CD4-positive, alpha-beta T cell treated with Interleukin-17A for 4 hours (primary cell): ENCODE measurements at regions not wholly inside any gene's neighbourhood (a gene's known extent, or its start where the extent isn't known, plus 50 kb on each side); places are given as distances from the start of the nearest gene placed in this dataset.
"Not testable (repeated sequence)": the region's sequence is repeated elsewhere in the genome, so short reads cannot be mapped to it uniquely, and the experiment has no call there.

Experiments used
- DNase-seq: peaks from one replicate; pipeline ENCODE4 v3.0.0-alpha.2; 2020; ENCODE audit warnings: mixed read lengths

DNA sequence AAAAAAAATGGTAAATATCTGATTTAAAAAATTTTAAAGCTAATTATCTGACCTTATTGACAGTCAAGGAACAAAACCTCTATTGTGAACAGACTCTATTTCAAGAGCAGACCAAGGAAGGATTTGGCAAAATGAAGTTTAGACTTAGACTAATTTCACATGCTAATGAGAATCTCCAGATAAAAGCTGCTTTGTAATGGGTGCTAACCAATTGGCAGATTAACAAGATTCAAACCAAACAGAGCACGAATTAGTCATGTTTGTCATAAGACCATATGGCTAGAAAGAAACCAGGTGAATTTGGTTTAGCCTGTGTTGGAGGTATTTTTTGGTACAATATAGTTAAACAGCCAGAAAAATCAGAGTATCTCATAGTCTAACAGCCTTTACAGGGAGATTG lies 429.1 kb upstream of the NFE2L3 start:
- DNase-seq = no peak

DNA sequence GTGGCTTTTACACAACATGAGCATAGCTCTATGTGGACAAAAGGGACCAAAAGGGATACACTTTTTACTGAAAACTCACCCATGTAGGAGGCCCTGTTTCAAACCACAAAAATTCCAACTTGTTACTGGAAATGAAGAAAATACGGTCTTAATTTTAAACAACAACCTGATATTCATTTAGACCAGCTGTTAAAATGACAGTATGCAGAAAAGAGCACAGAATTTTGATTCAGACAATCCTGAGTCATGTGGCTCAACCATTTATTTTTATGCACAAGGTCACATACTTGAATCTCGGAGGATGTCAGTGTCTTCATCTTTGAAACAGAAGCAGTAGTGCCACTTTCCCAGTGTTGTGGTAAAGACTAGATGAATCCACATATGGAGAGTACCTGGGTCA lies 426.5 kb upstream of the NFE2L3 start:
- DNase-seq = no peak

DNA sequence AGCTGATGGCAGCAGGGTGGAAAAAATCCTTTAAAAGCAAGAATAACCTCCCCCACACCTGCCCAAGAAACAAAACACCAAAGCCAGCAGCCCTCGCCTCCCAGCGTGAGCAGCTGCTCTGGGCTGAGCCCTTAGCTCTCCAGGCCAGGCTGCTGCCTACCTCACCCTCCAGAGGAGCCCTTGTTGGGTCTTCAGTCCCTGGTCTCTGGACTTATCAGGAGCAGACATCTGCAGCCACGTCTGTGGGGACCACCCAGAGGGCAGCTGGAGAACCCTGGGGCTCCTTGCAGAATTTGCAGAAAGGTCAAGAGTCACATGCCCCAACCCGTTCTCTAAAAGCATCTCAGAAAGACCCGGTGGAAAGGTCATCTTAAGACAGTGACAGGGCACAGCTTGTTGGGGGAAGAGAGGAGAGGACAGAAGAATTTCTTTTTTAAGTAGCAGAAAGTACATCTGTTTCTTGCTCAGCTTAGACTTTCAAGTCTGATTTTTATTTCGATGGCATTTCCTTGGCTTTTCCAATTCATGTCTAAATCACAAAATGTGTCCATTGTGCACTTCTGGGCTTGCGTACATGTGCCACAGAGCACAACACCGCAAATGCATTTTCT lies 425.7 kb upstream of the NFE2L3 start:
- DNase-seq = no peak

DNA sequence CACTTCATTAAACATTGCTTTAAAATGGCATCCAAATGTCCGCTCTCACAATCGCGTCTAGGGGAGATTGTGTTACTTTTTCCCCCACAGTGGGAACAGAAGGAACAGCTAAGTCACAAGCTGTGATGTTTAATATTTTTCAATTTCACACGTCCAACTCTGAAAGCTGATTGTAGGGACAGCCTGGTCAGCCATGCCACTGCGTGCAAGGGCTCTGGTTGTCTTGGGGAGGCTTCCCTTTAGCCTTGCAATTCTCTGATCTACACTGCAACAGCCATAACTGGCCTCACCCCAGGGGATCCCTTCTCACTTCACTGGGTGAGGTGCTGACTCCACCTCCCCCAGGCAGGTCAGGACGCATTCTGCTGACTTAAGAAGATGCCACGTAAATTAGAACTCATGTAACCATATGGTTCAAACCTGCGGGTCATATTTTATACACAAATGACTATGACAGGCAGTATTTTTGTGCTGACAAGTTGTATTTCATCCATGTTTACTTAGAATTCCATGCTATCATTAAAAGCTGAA lies 425.2 kb upstream of the NFE2L3 start:
- DNase-seq = no peak

DNA sequence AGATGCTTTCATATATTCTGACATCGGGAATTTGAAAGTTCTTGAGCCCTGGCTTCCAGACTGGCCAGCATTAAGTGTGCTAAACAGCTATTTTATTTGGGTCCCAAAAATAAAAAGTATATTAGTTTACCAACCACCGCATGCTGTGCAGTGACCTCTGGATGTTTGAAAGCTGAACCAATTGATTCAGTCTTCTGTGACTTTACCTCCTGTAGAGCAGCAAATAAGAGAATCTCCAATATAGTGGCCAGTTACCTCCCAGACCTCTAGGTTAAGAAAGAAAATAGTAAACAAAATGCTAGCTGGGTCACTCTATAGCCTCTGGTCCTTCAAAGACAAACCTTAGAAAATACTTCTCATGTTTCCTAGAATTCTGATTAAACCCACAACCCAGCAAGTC lies 424.6 kb upstream of the NFE2L3 start:
- DNase-seq = no peak

DNA sequence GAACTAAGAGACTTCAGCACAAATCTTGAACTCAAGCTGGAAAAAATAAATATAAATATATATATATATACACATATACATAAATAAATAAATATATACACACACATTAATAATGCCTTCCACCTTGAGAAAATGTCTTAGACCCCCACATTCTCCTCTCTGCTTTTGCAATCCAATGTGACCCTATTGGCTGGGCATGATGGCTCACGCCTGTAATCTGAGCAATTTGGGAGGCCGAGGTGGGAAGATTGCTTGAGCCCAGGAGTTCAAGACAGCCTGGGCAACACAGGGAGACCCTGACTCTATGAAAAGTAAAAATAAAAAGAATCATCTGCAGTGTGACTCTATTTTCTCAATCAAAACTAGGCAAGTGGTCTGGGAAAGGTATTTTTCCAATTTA lies 424.1 kb upstream of the NFE2L3 start:
- no peak for DNase-seq

DNA sequence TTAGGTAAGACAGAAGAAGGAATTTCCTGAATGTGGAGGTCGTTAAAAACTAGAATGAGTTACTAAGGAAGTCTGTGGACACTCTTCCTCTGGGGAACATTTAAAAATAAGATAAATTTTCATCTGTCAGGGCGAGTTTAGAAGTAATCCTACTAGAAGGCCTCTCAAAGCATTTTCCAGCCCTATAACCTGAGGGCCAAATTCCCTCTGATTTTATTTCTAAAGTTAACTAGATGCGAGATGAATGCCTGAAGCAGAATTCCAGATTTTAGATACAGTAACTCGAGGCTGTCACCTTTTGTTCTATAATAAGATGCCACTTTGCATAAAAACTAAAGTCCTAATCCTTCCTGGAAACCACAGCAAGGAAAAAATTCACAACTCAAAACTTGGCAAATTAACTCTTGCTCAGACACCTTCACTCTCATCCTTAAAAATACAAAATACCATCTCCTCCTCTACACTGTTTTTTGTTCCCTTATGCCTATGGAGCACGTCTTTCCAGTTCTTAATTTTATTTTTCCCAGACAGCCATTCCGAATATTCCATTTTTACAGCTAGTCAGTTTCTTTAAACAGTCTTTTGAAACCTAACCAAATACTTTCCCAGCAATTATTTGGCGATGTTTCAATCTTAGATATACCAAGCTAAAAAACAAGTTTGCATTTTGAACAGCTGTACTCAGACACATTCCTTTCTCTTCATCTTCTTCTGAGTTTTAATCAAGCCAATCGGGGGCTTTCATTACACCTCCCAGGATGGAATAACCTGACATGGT lies 420.7 kb upstream of the NFE2L3 start:
- DNase-seq = no peak

DNA sequence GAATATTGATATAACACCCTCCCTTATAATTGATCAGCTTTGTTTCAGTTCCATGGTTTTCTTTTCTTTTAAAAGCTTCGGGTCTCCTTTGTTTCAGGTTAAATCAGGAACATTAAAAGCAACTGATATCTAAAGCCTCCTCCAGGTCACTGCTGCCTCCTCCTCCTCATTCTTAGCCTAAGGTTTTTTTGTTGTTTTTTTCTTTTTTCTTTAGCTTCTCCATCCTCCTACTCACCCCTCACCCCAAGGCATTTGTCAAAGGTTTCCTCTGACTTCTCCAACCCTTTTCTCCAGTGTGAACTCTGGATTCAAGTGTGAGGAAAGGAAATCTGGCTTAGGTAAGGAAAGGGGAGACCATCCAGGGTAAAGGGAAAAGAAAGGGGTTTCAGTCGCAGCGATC lies 420.2 kb upstream of the NFE2L3 start:
- no peak for DNase-seq

DNA sequence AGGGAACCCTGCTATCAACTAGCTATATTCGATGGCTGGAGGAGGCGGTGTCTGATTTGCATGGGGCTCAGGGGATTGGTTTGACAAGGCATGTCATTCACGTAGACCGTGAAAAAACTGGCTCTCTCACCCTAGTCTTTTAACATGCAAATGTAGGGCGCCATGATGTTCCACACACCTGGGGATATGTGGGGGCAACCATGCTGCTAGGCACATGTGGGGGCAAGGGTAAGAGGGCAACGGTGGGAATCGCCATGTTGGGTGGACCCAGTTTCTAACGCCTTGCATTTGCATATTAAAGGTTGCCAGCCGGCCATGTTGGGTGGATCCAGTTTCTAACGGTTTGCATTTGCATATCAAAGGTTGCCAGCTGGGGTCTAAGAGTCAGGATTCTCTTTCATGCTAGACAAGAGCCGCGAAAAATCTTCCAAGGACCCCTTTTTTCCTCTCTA lies 419.2 kb upstream of the NFE2L3 start:
- DNase-seq = no peak

DNA sequence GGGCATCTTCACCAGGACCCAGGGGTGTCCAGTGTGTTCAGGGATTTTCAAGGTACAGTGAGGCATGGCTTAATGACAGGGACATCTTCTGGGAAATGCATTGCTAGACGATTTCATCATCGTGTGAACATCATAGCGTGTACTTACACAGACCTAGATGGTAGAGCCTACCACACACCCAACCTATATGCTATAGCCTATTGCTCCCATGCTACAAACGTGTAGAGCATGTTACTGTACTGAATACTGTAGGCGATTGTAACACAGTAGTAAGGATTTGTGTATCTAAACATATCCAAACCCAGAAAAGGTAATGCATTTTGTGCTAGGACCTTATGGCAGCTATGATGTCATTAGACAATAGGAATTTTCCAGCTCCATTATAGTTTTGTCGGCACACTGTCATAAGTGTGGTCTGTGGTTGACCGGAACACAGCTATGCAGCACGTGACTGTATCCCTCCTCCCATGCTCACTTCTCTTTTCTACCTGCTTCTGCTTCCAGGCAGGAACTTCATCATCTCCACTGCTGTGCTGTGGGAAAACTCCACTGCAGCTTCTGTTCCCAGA lies 416.2 kb upstream of the NFE2L3 start:
- DNase-seq = no peak

DNA sequence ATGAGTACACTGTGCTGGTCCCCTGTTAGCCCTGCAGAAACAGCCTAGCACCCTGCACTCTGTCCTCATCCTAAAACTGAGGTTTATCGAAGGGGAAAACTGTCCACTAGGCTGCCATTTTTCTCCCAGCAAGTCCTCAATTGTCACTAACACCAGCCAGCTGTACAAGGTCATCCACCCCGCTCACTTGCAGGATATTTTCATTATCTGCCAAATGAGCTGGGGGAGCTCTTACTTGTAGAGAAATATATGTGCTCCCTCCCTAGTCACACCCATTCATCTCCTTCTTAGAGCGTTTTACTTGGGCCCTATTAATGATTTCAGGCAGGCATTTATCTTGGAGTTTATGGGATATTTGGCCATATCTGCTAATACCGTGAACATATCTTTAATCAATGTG lies 413.5 kb upstream of the NFE2L3 start:
- no peak for DNase-seq

DNA sequence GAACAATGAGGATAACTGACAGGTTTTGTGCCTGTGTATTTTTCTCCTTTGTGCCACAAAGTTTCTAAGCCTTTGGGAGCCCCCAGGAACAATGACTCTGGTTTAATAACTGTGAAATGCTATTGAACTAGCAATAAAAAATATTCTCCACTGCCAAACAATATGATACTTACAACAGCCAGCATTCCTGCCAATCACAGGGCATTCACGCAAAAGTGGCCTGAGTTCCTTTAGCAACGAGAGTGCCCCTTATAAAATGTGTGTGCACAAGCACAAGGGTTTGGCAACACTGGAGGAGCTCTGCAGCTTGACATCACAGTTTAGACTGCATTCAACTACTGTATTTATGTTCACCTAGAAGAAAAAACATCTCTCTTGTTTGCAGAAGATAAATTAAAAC lies 412.9 kb upstream of the NFE2L3 start:
- no peak for DNase-seq

DNA sequence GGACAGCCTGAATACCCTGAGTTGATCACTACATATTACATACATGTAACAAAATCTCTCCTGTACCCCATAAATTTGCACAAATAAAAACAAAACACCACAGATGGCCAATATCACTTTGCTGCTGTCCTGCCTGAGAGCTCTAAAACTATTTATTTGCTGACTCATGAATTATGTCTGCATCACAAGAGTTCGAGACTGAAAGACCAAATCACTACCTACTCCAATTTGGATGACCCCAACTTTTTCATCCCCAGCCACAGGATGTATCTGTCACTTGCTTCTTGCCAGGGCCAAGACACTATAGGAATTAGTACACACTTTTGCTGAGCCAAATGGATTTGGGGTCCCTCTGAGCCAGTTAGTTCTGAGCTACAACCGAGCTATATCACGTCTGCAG lies 409.7 kb upstream of the NFE2L3 start:
- DNase-seq = no peak

DNA sequence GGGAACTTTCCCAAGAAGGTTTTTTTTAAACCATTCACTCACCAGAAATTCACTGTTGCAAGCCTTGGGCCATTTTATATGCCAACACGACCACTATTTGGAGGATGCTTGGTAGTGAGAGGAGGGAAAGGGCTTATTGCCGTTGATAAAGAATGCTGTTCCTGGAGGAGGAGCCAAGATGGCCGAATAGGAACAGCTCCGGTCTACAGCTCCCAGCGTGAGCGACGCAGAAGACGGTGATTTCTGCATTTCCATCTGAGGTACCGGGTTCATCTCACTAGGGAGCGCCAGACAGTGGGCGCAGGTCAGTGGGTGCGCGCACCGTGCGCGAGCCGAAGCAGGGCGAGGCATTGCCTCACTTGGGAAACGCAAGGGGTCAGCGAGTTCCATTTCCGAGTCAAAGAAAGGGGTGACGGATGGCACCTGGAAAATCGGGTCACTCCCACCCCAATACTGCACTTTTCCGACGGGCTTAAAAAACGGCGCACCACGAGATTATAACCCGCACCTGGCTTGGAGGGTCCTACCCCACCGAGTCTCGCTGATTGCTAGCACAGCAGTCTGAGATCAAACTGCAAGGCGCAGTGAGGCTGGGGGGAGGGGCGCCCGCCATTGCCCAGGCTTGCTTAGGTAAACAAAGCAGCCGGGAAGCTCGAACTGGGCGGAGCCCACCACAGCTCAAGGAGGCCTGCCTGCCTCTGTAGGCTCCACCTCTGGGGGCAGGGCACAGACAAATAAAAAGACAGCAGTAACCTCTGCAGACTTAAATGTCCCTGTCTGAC lies 408.1 kb upstream of the NFE2L3 start:
- not testable (repeated sequence) for DNase-seq

DNA sequence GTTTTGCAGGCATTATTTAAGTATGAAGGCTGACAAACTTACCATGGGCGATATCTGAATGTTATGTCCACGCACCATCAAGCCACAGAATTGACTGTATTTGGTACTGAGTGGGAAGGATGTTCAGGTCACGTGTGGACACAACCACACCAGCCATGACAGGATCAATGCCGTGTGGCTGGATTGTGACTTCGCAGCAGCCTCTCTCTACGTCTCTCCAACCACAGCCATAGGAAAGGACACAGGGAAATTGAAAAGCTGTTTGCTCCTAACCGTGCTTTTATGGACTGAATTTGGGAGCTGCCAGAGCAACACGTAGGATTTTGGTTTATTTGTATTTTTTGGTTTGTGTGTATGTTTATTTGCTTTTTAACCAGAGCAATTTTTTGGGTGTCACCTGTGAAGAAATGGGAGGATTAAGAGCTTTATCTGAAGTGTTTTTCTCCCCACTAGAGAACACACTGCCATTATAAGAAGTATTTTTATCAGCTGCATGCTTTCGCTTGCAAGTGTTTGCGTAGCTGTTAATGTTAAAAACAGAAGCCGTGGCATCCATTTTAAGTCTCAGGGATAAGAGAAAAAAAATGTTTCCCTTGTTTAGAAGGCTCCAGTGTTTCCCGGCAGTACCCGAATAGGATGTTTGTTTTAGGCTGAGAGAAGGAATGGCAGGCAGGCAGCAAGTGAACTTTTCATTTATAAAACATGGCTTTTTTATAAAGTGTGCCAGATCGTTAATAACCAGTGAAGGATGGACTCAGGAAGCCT lies 401.1 kb upstream of the NFE2L3 start:
- DNase-seq = no peak

DNA sequence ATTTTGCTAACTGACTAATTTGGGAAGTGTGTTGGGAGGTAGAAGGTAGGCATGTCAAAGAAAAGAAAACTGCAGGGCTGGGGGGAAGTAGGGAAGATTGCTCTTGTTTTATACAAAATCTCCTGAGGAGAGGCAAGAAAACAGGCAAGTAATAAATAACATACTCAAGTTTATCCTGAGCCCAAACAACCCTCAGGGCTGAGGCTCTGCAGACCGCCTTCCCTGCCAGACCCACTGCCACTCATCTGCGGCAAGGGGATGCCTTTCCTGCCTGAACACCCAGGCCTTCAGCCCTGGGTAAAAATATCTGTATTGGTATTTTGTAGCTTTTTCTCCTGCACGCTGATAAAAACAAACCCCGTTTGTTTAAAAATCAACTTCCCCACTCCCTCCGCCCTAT lies 399.8 kb upstream of the NFE2L3 start:
- no peak for DNase-seq

DNA sequence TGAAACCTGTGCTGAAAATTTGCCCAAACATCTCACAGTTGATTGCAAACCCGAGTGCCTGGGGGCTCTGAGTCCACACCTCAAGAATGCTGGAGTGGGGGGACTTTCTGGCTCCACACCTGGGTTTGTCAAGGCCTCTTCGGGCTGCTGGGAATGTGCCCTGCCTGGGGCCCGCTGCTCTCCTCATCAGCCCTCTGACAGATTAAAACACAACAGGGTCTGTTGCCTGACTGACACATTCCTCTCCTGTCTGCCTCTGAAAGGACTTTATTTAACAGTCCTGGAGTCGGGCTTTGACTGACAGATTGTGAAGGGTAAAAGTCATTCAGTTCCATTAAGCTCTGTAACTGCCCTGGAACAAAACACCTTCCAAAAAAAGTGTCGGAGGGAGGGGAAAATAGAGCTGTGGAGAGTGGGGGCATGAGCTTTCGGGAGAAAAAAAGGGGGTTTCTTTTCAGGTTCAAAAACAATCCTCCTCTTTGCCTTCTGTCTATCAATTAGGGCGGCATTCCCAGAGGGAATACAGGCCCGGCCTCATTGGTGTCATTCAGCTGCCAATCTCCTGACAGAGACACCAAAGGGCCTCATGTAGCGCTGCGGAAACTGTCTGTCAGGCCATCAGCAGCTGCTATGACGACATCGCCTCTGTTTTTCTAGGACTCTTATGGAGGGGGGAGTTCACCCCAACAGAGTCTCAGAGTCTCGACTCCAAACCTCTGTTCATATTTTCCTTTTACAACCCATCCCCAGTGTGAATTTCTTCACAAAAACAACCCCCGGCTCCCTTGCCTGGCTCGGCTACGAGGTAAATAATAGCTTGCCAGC lies 398.8 kb upstream of the NFE2L3 start:
- no peak for DNase-seq

DNA sequence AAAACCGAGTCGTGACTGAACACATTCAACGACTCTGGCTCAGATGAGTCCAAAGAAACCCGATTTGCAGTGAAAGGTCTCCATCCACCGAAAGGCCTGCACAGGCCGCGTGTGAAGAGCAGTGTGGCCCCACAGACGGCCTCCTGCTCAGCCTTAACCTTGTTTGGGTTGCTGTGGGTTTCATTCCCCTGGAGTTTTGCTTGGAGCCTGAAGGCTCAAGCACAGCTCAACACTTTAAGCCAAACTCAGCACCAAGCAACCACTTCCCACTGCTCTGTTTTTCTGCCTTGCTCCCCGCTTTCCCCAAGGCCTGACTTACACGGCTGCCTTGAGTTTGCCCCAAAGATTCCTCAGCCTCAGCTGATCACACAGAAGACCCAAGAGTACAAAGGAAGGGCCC lies 398.2 kb upstream of the NFE2L3 start:
- no peak for DNase-seq

DNA sequence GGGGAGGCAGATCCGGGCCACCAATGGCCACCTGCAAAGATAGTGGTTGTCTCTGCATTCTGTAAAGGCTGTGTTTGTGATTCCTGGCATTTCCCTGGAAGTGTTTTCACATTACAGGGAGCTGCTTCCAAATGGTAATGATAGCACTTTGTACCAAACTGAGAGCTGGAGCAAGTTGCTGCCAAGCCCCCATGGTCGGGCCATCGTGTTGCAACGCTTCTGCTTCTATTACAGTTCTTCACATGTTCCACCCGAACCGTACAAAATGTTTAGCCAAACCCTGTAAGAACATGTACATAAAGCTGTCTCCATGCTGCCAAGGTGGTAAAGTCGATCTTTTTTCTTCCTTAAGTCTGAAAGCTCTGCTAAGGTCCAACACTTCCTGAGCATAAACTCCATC lies 397.7 kb upstream of the NFE2L3 start:
- no peak for DNase-seq

DNA sequence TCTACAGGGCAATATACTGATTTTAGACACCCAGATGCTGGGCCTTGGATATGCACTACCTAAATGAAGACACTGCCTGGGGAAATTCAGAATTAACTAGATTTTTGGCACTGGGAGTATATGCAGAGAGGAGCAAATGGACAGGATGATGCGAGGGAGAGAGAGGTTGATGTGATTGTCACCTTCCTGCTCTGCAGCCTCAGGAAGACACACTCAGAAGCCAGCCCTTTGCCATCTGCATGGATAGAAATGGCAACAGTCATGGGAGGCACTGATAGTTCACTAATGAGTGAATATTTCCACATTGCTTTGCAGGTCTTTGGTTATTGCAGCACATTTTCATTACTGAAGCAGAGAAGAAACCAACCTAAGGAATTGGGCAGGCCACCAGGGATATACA lies 397.2 kb upstream of the NFE2L3 start:
- DNase-seq = no peak

DNA sequence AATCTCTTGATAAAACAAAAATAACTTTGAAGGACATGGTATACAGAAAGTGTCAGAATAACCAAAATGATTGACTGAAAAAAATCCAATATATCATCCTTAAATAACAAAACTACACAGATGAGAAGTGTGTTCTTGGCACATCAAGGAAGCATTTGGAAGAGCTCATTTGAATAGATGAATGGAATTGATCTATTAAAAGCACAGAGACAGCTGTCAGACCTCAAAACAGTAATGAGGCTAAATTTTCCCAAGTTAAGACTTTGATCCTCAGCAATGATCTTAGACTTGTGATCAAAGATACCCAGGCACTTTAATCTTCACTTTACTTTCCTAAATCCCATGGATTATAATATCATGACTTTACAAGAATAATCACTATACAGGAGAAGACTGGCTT lies 395.4 kb upstream of the NFE2L3 start:
- DNase-seq = no peak

DNA sequence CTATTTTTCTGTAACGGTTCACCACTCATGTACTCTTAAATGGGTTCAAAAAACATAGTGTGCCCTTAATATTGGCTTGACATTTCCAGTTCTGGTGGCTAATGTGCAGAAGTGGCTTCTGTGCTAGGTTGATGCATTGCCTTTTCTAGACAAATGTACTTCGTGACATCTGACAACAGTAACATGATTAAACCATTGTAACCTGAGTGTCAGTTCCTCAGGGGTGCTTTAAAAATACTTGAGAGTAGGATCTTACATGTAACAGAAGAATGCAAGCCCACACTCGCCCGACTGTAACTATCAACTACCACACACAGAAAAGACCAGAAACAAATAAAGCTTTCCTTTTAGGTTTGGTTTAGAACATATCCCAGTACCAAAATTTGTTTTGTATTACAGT lies 393.4 kb upstream of the NFE2L3 start:
- no peak for DNase-seq
